GM18502 (cell line): ENCODE measurements at regions not wholly inside any gene's neighbourhood (a gene's known extent, or its start where the extent isn't known, plus 50 kb on each side); places are given as distances from the start of the nearest gene placed in this dataset.
"Not testable (repeated sequence)": the region's sequence is repeated elsewhere in the genome, so short reads cannot be mapped to it uniquely, and the experiment has no call there.

Source experiments
- ATAC-seq: cut with Tn5 transposase; IDR thresholded peaks from one replicate; pipeline ENCODE4 v1.9.1; 2021; ENCODE audit warnings: mild to moderate bottlenecking; ENCODE audit not compliant: unreplicated experiment, poor library complexity

DNA sequence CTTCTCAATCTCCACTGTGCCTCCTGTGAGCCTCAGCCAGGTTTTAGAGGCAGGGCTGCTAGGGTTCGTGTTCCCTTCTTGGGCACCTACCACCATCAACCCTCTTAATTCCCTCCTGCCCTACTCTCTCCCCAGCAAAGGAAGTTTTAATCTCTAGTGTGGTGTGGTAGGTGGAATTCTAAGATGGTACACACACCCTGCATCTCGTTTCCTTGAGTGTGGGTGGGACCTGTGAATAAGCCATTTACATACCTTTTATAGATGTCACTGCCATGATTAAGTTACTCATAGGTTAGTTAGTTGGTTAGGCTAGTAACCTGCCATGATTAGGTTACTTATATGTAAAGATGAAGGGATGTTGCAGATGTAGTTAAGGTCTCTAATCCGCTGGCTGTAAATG lies 114.8 kb upstream of the VRK1 start:
- ATAC-seq: no peak

DNA sequence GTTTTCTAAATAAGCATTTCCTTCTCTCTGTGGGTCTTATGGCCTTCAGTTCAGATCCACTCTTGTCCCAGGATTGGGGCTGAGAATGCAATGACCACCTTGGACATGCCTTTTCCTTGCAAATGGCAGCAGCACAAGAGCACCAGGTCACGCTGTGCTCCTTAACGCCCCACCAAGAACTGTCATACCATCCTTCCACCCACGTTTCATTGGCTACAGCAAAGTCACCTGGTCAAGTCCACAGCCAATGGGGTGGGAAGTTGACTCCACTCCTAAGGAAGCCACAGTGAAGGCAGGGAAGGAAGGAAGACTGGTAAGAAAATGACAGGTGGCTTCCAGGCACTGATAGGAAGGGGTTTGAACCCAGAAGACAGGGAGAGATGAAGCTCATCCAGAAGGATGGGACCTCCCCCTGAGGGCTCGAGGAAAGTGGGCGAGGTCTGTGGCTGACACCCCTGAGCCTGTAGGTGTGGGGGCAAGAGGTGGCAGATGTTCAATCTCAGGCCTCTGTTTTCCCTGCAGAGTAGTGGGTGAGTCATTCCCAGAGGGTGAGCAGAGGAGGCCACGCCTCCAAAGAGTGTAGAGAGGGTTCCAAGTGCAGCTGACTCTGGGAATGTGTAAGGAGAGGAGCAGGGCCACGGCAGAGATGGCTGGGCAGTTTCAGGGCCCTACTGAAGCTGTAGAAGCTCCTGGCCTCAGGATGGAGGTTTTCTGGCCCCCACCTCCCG lies 113.5 kb upstream of the VRK1 start:
- no peak for ATAC-seq

DNA sequence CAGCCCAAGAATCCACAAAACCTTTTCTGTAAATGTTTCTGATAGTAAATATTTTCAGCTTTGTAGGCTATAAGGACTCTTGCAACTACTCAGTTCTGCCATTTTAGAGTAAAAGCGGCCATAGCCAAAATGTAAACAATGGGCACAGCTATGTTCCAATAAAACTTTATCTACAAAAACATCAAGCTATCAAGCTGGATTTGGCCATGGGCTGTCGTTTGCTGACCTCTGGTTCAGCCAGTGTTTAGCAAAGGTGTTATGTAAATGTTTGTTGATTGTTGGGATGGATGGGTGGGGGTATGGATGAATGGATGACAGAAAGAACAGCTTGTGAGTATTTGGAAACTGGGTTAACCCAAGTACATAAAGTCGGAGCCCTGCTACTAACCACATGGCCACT lies 111.1 kb upstream of the VRK1 start:
- ATAC-seq: no peak

DNA sequence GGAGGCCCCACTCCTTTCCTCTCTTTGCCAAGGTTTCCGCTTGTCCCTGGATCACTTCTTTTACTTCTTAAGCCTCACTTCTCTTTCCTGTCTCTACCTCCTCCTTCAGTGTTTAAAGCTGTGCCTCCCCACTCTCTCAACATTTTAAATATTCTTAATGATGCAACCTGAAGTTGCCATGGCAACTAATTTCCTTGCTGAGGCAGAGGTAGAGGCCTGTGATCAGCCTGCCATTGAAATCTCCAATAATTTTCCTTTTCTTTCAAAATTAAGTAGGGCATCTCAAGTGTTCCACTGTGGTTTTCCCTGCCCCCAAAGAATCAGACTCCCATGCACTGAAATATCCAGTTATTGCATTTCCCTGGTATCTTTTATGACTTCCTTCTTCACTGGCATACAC lies 108.6 kb upstream of the VRK1 start:
- no peak for ATAC-seq

DNA sequence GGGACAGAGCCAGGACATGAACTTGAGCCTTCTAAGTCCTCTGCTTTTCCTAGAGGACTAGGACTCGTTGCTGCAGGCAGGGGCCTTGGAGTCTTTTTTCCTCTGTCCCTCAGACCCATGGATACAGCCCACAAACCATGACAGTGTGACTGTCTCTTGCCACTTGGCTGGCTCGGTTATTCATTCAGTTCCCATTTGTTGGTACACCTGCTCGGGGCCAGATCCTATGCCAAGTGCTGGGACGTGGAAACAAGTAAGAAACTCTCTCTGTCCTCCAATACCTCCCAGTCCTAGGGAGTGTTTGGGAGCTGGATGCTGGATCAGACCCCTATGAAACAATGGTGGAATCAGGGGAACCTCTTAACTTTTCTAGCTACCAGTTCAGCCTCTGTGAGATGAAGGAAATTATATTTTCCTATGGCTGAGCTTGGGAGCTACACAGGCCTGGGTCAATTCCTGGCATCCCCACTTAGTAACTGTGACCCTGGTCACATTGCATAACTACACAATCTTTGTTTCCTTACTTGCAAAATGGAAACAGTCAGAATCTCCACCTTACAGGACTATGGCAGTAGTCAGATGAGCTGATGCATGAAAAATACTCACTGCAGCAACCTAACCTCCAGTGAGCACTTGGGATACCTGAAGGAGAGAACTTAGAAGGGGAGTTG lies 106.3 kb upstream of the VRK1 start:
- no peak for ATAC-seq

DNA sequence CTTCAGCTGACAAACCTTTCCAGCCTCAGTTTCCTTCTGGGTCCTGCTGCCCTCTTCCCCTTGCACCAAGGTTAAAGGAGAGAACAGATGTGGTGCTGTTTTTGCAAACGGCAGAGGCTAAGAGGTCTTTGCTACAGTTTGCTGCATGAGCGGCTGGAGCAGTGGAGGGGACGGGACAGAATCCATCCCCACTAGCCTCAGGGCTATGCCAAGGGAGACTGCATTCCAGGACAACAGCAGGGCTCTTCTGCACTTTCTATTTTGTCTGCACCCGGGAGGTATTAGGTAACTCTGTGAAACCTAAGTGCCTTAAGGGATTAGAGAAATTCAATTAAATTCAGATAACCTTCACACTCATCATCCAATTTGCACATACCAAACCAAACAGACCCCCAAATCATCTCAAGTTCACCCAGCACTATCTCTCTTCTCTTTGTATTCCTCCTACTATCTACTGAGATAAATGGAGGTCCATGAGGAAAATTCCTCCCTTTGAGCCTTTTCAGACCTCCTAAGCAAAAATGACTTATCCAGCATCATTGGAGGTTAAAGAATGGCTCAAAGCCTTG lies 103.8 kb upstream of the VRK1 start:
- ATAC-seq: no peak

DNA sequence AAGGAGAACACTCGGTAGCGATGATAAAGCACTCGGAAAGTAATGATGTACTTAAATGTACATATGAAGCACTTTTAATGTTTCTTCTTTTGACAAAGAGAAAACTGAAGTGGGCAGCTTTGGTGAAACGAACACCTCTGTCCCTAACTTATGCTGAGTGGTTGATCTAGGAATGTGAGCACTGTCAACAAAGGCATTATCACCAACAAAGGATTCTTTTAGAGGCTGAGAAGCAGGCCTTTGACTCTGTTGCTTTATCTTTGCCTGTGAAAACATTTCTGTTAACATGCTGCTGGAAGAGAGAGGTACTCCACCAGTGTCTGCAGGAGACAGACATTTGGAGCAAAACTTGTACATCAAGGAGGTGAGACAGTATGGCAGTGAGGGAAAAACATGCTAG lies 103.2 kb upstream of the VRK1 start:
- ATAC-seq: no peak

DNA sequence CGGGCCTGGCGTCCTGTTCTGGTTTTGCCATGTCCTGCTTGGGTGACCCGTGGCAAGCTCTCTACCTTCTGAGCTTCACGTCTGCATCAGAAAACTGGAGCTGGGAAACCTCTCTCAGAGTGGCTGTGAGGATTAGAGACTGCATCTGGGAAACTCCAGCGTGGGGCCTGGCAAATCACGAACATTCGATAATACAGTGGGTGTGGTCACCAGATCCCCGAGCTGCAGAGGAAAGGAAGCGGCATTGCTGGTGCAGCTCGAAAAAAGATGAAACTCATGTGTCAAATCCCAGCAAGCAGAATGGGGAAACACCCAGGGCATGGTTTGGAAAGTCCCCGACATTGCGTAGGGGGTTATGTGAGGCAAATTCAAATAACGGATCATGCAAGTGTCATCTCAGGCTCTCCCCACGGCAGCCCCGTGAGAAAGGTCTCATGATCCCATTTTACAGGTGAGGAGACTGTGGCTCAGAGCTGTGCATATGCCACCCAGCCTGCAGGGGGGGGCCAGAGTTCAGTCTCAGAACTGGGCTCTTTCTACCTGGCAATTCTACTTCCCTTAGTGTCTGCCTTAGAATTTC lies 98.1 kb upstream of the VRK1 start:
- ATAC-seq: no peak

DNA sequence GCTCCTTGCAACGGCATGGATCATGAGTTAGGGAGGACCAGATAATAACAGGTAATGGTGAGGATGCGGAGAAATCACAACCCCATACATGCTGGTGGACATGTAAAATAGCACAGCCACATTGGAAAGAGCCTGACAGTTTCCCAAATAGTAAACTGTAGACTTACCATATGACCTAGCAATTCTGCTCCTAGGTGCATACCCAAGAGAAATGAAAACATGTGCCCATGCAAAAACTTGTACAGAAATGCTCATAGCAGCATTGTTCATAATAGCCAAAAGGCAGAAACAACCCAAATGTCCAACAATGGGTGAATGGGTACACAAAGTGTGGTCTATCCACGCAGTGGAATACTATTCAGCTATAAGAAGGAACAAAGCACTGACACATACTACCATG lies 97.5 kb upstream of the VRK1 start:
- no peak for ATAC-seq

DNA sequence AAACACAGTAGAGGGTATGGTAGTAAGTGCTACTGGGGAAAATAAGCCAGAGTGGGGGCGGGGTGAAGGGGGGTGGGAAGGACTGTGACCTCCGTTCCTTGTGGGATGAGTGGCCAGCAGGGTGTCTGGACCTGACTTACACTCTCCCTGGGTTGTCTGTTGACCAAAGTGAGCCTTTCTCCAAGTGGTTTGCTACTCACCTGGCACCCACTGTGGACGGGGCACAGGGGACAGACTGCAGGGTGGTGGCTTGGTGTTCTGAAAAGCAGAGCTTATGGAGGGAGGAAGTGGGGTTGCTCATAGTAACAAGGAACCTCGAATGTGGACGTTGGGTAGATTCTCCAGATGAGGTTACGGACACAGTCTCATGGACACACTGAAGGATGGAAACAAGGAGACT lies 94.4 kb upstream of the VRK1 start:
- no peak for ATAC-seq

DNA sequence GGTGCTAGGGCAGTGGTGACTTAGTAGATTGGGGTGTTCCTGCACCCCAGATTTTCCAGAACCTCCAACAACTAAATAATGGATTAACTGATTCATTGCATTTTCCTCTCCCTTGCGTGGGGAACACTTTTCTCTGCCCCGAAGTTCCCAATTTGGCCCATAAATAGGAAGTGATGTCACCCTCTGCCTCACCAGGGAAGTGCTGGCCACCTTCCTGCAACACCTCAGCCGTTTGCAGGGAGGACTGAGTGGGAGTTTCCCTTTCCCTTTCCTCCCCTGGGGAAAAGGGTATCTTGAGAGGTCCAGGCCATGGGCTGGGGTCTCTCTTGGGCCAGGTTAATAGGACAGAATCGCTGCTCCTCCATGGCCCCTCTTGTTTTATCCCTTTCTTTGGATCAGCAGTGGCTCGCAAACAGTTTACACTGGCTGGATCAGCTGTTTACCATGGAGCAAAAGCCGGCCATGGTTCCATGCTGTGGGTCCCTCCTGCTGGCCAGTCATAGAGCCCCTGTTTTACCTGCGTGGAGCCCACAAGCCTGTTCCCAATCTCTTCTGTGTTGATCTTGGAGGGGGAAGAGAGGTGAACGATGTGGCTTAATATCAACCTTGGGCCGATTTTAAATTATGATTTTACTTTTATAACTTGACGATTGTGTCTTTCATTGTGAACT lies 91.6 kb upstream of the VRK1 start:
- ATAC-seq: no peak

DNA sequence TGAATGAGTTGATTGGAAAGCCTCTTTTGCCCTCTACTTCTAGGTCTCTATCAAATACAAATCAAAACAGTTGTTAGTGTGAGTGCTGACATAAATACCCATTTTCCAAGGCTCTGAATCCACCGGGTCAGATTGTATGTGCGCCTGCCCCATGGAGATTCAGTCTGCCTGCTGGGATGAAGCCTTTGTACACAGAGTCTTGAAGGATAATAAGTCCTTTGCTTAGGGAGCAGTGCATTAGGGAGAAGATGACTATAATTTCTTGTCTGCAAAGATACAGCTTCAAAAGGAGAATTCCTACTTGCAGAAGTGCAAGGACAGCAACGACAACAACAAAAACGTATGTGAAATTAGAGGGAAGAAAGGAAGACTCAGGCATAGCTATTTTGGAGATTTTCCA lies 90.3 kb upstream of the VRK1 start:
- no peak for ATAC-seq

DNA sequence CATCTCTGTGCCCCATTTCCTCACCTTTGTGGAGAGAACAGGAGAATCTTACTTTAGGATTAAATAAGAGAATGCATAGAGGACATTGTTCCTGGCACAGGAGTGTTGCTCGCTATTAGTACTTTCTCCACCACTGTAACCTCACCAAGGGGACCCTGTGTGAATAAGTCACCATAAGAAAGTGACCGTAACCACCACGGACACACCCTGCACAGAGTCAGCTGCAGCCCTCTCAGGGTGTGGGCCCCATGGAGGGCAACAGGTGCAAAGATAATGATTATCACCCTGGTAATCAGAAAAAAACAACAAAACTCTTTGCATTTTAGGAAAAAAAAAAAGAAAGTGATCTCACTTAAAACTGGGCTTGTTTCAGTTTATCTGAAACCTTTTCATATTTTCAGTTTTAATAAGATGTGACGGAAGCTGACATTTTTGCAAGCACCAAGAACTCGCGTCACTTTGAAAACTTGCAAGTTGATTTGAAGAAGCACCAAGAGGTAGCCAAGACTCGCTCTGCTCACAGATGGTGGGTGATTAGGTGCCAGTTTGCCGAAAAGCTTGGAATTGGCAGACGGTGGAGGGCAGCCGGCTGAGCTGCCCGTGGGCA lies 87.0 kb upstream of the VRK1 start:
- ATAC-seq: no peak

DNA sequence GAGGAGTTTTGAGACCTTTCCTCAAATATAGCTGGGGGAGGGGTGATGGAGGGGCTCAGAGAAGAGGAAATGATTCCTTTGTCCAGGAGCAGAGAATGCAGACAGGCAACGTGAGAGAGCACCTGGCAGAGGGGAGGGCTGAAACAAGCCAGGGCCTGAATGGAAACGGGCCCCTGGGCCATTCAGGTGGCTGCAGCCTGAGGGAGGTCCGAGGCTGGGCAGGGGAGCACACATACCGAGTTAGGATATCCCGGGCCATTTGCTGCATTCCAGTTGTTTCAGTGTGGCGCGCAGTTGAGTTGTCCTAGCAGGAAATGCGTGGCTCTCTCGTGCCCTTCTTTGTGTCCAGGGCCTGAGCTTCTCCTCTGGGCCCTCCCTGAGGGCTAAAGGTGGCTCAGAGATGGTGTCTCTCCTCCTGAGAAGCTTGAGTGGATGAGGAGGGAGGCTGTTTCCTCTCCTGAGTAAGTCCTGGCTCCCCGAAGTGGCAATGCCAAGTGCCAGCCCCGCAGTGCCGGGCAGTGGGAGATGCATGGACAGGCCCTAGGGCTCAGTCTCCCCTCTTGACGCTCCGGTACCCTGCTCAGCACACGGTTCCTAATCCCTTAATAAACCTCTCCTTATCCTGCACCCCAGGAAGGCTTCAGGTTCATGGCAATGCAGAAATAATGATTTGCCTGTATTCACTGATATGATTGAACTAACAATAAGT lies 85.5 kb upstream of the VRK1 start:
- no peak for ATAC-seq

DNA sequence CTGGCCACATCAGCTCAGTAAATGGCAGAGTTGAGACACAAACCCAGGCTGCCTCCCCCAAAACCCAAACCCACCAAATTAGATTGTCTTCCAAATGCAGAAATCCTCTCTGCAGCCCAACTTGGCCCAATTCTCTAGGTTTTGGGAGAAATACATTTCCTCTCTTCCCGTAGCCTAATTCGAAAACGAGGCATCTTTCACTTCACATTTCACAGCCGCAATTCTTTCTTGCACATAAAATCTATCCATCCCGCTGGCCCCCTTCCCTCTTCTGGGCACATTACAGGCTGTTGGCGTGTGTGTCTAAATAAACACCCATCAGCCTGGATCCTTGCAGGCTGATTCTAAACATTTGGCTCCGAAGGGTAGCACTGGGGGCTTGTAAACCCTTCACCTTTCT lies 83.8 kb upstream of the VRK1 start:
- no peak for ATAC-seq

DNA sequence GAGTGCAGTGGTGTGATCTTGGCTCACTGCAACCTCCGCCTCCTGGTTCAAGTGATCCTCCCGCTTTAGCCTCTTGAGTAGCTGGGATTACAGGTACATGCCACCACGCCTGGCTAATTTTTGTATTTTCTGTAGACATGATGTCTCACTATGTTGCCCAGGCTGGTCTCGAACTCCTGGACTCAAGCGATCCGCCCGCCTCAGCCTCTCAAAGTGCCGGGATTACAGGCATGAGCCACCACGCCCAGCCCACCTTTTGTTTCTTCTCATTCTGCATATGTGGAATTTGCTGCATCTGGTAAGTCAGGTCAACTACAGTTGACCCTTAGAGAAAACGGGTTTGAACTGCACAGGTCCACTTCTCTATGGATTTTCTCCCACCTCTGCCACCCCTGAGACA lies 82.6 kb upstream of the VRK1 start:
- not testable (repeated sequence) for ATAC-seq

DNA sequence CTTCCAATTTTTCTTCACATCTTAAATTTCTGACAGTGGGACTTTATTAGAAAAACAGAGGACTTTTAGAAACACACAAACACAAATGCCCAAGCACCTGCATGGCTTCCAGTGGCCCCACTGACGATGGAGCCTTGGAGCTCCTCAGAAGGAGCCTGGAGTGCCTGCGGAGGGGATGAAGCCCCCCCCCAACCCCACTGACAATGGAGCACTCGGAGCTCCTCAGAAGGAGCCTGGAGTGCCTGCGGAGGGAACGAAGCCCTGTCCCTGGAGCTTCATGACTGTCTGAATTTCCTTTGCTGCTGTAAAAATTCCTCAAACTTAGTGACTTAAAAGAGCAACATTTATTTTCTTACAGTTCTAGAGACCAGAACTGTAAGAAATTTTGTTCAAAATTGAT lies 80.1 kb upstream of the VRK1 start:
- ATAC-seq: no peak

DNA sequence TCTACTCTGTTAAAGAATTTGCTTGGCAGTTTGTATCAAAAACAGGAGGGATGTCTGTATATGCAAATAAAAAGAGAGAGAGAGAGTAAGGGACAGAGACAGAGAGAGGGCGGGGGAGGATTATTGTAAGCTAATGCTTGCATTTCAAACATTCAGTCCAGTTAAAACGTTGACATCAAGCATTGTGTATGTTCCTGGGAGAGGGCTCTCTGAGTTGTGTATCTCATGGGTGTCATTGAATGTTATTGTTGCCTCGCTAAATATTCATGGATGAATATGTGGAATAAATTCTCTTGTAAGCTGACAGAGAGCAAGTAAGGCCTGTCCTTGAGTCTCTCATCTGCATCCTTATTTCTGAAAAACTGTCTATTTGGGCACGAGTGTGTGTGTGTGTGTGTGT lies 78.8 kb upstream of the VRK1 start:
- no peak for ATAC-seq

DNA sequence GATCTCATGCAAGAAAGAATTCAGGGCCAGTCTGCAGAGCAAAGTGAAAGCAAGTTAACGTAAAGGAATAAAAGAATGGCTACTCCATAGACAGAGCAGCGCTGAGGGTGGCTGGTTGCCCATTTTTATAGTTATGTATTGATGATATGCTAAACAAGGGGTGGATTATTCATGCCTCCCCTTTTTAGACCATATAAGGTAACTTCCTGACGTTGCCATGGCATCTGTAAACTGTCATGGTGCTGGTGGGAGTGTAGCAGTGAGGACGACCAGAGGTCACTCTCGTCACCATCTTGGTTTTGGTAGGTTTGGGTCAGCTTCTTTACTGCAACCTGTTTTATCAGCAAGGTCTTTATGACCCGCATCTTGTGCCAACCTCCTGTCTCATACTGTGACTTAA lies 76.5 kb upstream of the VRK1 start:
- not testable (repeated sequence) for ATAC-seq

DNA sequence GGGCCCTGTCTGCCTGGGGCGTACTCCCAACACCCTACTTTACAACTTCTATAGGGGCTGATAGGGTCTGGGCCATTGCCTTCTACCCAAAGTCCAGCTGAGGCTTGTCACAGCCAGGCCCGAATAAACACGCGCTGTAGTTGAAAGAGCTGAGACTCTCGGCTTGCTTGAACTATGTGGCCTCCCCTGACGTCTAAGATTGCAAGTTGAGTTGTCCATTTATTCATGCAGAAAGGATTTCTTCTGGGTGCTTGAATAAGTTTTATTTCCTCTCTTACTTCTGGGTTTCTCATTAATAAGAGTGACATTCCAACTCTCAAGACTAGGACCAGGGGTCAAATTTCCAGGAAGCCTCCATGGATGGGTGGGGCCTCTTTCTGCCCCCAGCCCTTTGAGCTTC lies 74.4 kb upstream of the VRK1 start:
- ATAC-seq: no peak
